ENCODE measurements at regions not wholly inside any gene's neighbourhood (a gene's known extent, or its start where the extent isn't known, plus 50 kb on each side); places are given as distances from the start of the nearest gene placed in this dataset.

- no peak for DNase-seq (ENCODE audit: low spot score)
- TF ChIP-seq CTCF (IDR thresholded peaks at IDR 0.05; ENCODE audit: extremely low read depth, insufficient read depth, missing control alignments) = no peak
Observed at GRCh38 chr6:168756009-168756634, 315.1 kb downstream of the SMOC2 start.

DNA sequence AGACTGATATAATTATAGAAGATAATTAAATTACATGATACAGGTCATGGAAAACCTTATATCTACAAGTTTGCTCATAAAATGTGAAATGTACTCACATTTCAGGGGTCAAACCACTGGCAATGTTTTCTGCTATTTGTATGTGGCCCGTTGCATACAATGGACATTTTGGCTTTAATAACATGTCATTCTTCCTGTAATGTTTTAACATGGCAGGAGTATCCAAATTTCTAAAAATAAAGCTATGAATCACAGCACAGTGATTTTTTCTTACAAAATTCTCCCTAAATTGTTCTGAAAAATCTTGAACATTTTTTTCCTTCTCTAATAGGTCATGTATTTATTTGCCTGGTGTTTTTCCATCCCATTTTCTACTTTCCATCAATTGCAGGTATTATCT, 305.7 kb downstream of the SMOC2 start:
- in situ Hi-C loops (cut with MboI; ENCODE audit: low pct_unique_long_range_greater_than_20kb, low sequenced_read_pairs, unreplicated experiment) = no loop called here
- no peak for TF ChIP-seq CTCF (IDR thresholded peaks at IDR 0.05; ENCODE audit: extremely low read depth, insufficient read depth, missing control alignments)

More at GRCh38 chr6:168756009-168756634, 315.1 kb downstream of the SMOC2 start:
- in situ Hi-C loops (cut with MboI; ENCODE audit: low pct_unique_long_range_greater_than_20kb, low sequenced_read_pairs, unreplicated experiment) = no loop called here

GRCh38 chr6:168746013-168746412, 305.0 kb downstream of the SMOC2 start:
- in situ Hi-C loops (cut with MboI; ENCODE audit: low pct_unique_long_range_greater_than_20kb, low sequenced_read_pairs, unreplicated experiment) = no loop called here
- no peak for TF ChIP-seq CTCF (IDR thresholded peaks at IDR 0.05; ENCODE audit: extremely low read depth, insufficient read depth, missing control alignments)
- DNase-seq (ENCODE audit: low spot score) = no peak

More for the DNA sequence above, 305.7 kb downstream of the SMOC2 start:
- no peak for DNase-seq (ENCODE audit: low spot score)

GRCh38 chr6:168744861-168745260, 303.9 kb downstream of the SMOC2 start:
- in situ Hi-C loops (cut with MboI; ENCODE audit: low pct_unique_long_range_greater_than_20kb, low sequenced_read_pairs, unreplicated experiment) = no loop called here
- TF ChIP-seq CTCF (IDR thresholded peaks at IDR 0.05; ENCODE audit: extremely low read depth, insufficient read depth, missing control alignments) = no peak
- DNase-seq (ENCODE audit: low spot score) = no peak

GRCh38 chr6:168741942-168742782, 301.2 kb downstream of the SMOC2 start:
- in situ Hi-C loops (cut with MboI; ENCODE audit: low pct_unique_long_range_greater_than_20kb, low sequenced_read_pairs, unreplicated experiment) = no loop called here
- TF ChIP-seq CTCF (IDR thresholded peaks at IDR 0.05; ENCODE audit: extremely low read depth, insufficient read depth, missing control alignments) = no peak
- no peak for DNase-seq (ENCODE audit: low spot score)

DNA sequence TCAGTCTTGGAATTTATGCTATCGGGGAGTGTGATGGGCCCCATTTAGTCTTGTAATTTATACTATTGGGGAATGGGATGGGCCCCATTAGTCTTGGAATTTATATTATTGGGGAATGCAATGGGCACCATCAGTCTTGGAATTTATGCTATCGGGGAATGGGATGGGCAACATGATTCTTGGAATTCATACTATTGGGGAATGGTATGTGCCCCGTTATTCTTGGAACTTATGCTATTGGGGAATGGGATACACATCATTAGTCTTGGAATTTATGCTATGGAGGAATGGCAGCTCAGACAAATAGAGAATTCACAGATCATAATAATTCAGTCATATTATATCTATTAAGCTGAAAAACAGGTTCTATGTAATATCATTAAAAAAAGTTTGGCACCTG, 300.3 kb downstream of the SMOC2 start:
- in situ Hi-C loops (cut with MboI; ENCODE audit: low pct_unique_long_range_greater_than_20kb, low sequenced_read_pairs, unreplicated experiment) = no loop called here
- TF ChIP-seq CTCF (IDR thresholded peaks at IDR 0.05; ENCODE audit: extremely low read depth, insufficient read depth, missing control alignments) = no peak
- no peak for DNase-seq (ENCODE audit: low spot score)
